Effector CD4-positive, alpha-beta T cell (primary cell): ENCODE measurements at regions not wholly inside any gene's neighbourhood (a gene's known extent, or its start where the extent isn't known, plus 50 kb on each side); places are given as distances from the start of the nearest gene placed in this dataset.
"Not testable (repeated sequence)": the region's sequence is repeated elsewhere in the genome, so short reads cannot be mapped to it uniquely, and the experiment has no call there.

ENCODE experiments used
- DNase-seq: peaks from one replicate; pipeline ENCODE4 v3.0.0-alpha.2; 2020

GRCh38 chr14:97031530-97031929 is 234.3 kb downstream of the VRK1 start:
- no peak for DNase-seq

- DNase-seq: no peak
These were observed 236.4 kb downstream of the VRK1 start for GRCh38 chr14:97033556-97034081.

- no peak for DNase-seq
These were observed 239.1 kb downstream of the VRK1 start for GRCh38 chr14:97036086-97036852.

GRCh38 chr14:97039717-97040363 is 242.7 kb downstream of the VRK1 start:
- no peak for DNase-seq

GRCh38 chr14:97046967-97047366 is 249.8 kb downstream of the VRK1 start:
- no peak for DNase-seq

GRCh38 chr14:97052001-97052400 is 254.8 kb downstream of the VRK1 start:
- DNase-seq: no peak

- no peak for DNase-seq
These were observed 256.8 kb downstream of the VRK1 start for GRCh38 chr14:97053941-97054340.

- DNase-seq: no peak
These were observed 258.2 kb downstream of the VRK1 start for GRCh38 chr14:97055355-97055754.

GRCh38 chr14:97056086-97056485 is 258.9 kb downstream of the VRK1 start:
- no peak for DNase-seq

- DNase-seq: no peak
These were observed 260.3 kb downstream of the VRK1 start for GRCh38 chr14:97057238-97058073.

- no peak for DNase-seq
These were observed 260.9 kb downstream of the VRK1 start for GRCh38 chr14:97058074-97058467.

- no peak for DNase-seq
These were observed 261.4 kb downstream of the VRK1 start for GRCh38 chr14:97058589-97058988.

- no peak for DNase-seq
These were observed 264.0 kb downstream of the VRK1 start for GRCh38 chr14:97061198-97061597.

- no peak for DNase-seq
These were observed 264.5 kb downstream of the VRK1 start for GRCh38 chr14:97061714-97062113.

GRCh38 chr14:97065305-97066067 is 268.3 kb downstream of the VRK1 start:
- no peak for DNase-seq

GRCh38 chr14:97066068-97066899 is 269.1 kb downstream of the VRK1 start:
- no peak for DNase-seq

- DNase-seq: not testable (repeated sequence)
These were observed 271.1 kb downstream of the VRK1 start for GRCh38 chr14:97068293-97068692.

GRCh38 chr14:97070259-97070658 is 273.1 kb downstream of the VRK1 start:
- no peak for DNase-seq

- DNase-seq: no peak
These were observed 274.0 kb downstream of the VRK1 start for GRCh38 chr14:97071177-97071576.

GRCh38 chr14:97073622-97074021 is 276.4 kb downstream of the VRK1 start:
- DNase-seq: no peak

- DNase-seq: no peak
These were observed 277.3 kb downstream of the VRK1 start for GRCh38 chr14:97074456-97074855.

GRCh38 chr14:97074856-97075255 is 277.7 kb downstream of the VRK1 start:
- no peak for DNase-seq
